ENCODE measurements at regions not wholly inside any gene's neighbourhood (a gene's known extent, or its start where the extent isn't known, plus 50 kb on each side); places are given as distances from the start of the nearest gene placed in this dataset.
A peak's percentile ranks its signal among the peaks of the same experiment; 100 is the strongest.
"Not testable (repeated sequence)": the region's sequence is repeated elsewhere in the genome, so short reads cannot be mapped to it uniquely, and the experiment has no call there.

DNA sequence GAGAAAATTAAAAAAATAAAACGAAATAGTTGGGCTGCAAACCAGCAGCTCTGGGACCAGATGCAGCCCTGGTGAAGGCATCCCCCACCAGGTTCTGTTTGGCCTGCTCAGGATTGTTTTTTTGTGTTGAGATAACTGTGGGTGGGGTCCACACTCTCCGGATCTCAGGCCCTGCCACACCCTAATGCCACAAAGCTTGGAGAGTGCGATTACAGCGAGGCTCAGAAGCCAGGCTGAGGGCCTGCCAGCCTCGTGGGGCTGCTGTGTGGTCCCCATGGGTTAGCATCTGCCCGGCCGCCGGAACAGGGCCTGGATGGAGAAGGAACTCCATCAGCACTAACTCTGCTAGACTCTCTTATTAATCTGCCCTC, 290.8 kb upstream of the PLGLB2 start:
- H3K36me3 ChIP-seq; H3K4me3 ChIP-seq; H3K9me3 ChIP-seq; intact Hi-C loops (cut with DNase I; ENCODE audit: low total_unique reads); DNase-seq; H3K27me3 ChIP-seq (replicated peaks in 1 of 7): not testable (repeated sequence)
- WGBS, 5 donors = 13 to 40% (median 22%) methylated on average over 1 to 3 of the region's 8 CpGs; no CpG with 5 or more reads in 2 of the 5 donors
- Histone ChIP-seq H3K4me1 (peaks cover 0 to 24% (median 6%) of the 10 kb centered on the region in 6 donors), H3K27ac (peak overlapping the region in 4 of 8 donors; percentile 82 to 87 (median 84))

GRCh38 chr2:87458938-87459337, 288.9 kb upstream of the PLGLB2 start:
- DNase-seq; H3K36me3 ChIP-seq; H3K4me3 ChIP-seq; H3K9me3 ChIP-seq; H3K27me3 ChIP-seq (replicated peaks in 1 of 7); intact Hi-C loops (cut with DNase I; ENCODE audit: low total_unique reads): not testable (repeated sequence)
- peaks cover 0 to 29% (median 5%) of the 10 kb centered on the region in 6 donors for H3K4me1 ChIP-seq
- H3K27ac ChIP-seq = peak overlapping the region in 4 of 8 donors; percentile 36 to 87 (median 71)
- no CpG with 5 or more reads among the region's 3 CpGs for WGBS, 5 donors

GRCh38 chr2:87460104-87460503, 287.8 kb upstream of the PLGLB2 start:
- H3K9me3 ChIP-seq; intact Hi-C loops (cut with DNase I; ENCODE audit: low total_unique reads); H3K4me3 ChIP-seq; DNase-seq; H3K36me3 ChIP-seq; H3K27me3 ChIP-seq (replicated peaks in 1 of 7): not testable (repeated sequence)
- 13 to 60% (median 35%) methylated on average over 1 of the region's 2 CpGs for WGBS, 5 donors
- peak overlapping the region in 2 of 8 donors; percentile 18 to 36 for H3K27ac ChIP-seq
- H3K4me1 ChIP-seq = peaks cover 0 to 26% (median 0%) of the 10 kb centered on the region in 6 donors

GRCh38 chr2:87460662-87461061, 287.2 kb upstream of the PLGLB2 start:
- DNase-seq; intact Hi-C loops (cut with DNase I; ENCODE audit: low total_unique reads); H3K9me3 ChIP-seq; H3K27me3 ChIP-seq (replicated peaks in 1 of 7); H3K36me3 ChIP-seq; H3K4me3 ChIP-seq: not testable (repeated sequence)
- no CpG with 5 or more reads among the region's 1 CpG for WGBS, 5 donors
- peaks cover 0 to 32% (median 0%) of the 10 kb centered on the region in 6 donors for H3K4me1 ChIP-seq
- H3K27ac ChIP-seq = peak overlapping the region in 2 of 8 donors; percentile 18 to 36

DNA sequence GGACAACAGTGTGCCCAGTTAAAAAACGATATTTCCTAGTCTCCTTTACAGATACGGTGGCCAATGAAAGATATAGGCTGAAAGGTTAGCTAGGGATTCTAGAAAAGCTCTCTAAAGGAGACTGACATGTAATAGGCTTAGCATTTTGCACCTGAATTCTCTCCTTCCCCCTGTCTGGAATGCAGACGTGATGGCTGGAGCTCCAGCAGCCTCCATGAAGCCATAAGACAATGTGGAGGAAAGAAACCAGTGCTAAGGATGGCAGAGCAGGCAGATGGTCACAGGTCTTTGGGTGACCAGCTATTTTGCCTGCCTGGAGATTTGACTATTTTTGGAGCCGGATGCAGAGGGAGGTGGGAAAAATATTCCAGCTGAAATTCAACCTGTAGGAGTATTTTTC, 286.2 kb upstream of the PLGLB2 start:
- H3K27me3 ChIP-seq (replicated peaks in 1 of 7); H3K9me3 ChIP-seq; H3K36me3 ChIP-seq; H3K4me3 ChIP-seq; H3K27ac ChIP-seq; DNase-seq; intact Hi-C loops (cut with DNase I; ENCODE audit: low total_unique reads): not testable (repeated sequence)
- 86 to 98% (median 90%) methylated on average over 3 to 4 of the region's 4 CpGs for WGBS, 5 donors
- H3K4me1 ChIP-seq = peaks cover 0 to 34% (median 2%) of the 10 kb centered on the region in 6 donors

DNA sequence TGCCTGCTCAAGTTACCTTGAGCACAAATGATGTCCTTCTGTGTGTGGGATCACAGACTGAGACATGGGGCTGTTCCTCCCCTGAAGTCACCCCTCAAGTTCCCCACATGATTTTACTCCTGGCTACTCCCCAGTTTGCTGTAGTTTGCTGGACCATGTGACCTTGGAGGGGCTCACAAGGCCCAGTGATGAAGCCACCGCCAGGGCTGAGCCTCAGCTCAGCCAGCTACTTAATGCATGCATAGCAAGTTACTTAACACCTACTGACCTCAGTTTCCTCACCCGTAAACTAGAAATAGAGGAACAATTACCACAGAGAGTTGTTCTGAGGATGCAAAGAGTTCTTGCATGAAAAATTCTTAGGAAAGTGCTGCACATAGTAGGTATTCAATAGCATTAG, 283.7 kb upstream of the PLGLB2 start:
- Histone ChIP-seq H3K4me1 (peaks cover 0 to 46% (median 9%) of the 10 kb centered on the region in 6 donors), H3K27ac (peak overlapping the region in 3 of 8 donors; percentile 45 to 64 (median 53))
- peak; percentile 82 for DNase-seq
- H3K27me3 ChIP-seq (replicated peaks in 1 of 7); intact Hi-C loops (cut with DNase I; ENCODE audit: low total_unique reads); H3K36me3 ChIP-seq; H3K4me3 ChIP-seq; H3K9me3 ChIP-seq: not testable (repeated sequence)
- 27 to 41% (median 37%) methylated on average over 2 of the region's 2 CpGs; no CpG with 5 or more reads in 2 of the 5 donors for WGBS, 5 donors

GRCh38 chr2:87465730-87466129, 282.2 kb upstream of the PLGLB2 start:
- H3K36me3 ChIP-seq; intact Hi-C loops (cut with DNase I; ENCODE audit: low total_unique reads); H3K27me3 ChIP-seq (replicated peaks in 1 of 7); DNase-seq; H3K4me3 ChIP-seq; H3K9me3 ChIP-seq: not testable (repeated sequence)
- Histone ChIP-seq H3K27ac (peak overlapping the region in 2 of 8 donors; percentile 10 to 40), H3K4me1 (peaks cover 0 to 57% (median 12%) of the 10 kb centered on the region in 6 donors)
- WGBS, 5 donors = 57 to 80% (median 62%) methylated on average over 1 to 2 of the region's 3 CpGs

DNA sequence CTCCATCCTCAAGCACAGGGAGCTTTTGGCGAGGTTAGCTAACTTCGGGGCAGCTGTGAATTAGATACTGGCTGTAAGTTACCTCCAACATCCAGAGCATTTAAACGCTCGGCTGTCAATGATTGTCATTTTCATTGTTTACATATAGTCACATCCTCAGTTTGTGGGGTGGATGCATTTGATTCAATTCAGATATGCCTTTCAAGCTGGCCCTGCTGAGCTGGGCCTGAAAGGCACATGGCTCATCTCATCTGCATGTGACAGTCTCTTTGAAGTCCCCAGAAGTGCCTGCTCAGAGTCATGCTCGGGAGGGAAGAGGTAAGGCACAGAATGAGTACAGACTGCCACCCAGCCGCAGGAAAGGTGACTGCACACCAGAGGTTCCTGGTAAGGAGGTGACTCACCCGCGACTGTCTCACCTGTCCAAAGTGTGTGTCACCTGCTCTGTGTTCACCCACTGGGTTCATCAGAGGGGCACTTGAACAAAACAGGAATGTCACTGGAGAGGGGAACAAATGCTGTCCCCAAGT, 281.2 kb upstream of the PLGLB2 start:
- WGBS, 5 donors = 67 to 78% (median 73%) methylated on average over 4 to 7 of the region's 8 CpGs
- intact Hi-C loops (cut with DNase I; ENCODE audit: low total_unique reads); H3K27me3 ChIP-seq (replicated peaks in 1 of 7); H3K9me3 ChIP-seq; H3K36me3 ChIP-seq; H3K4me3 ChIP-seq: not testable (repeated sequence)
- TF ChIP-seq, protein P1, sequence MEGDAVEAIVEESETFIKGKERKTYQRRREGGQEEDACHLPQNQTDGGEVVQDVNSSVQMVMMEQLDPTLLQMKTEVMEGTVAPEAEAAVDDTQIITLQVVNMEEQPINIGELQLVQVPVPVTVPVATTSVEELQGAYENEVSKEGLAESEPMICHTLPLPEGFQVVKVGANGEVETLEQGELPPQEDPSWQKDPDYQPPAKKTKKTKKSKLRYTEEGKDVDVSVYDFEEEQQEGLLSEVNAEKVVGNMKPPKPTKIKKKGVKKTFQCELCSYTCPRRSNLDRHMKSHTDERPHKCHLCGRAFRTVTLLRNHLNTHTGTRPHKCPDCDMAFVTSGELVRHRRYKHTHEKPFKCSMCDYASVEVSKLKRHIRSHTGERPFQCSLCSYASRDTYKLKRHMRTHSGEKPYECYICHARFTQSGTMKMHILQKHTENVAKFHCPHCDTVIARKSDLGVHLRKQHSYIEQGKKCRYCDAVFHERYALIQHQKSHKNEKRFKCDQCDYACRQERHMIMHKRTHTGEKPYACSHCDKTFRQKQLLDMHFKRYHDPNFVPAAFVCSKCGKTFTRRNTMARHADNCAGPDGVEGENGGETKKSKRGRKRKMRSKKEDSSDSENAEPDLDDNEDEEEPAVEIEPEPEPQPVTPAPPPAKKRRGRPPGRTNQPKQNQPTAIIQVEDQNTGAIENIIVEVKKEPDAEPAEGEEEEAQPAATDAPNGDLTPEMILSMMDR (IDR thresholded peaks at IDR 0.05 in 8 of 11, conservative IDR thresholded peaks at IDR 0.05 in 3 of 11) = peak in 4 of 11 experiments; percentile 31 to 39 (median 33)
- H3K4me1 ChIP-seq = peaks cover 0 to 64% (median 16%) of the 10 kb centered on the region in 6 donors
- peak; percentile 76 for DNase-seq
- peak overlapping the region in 3 of 8 donors; percentile 21 to 48 (median 22) for H3K27ac ChIP-seq

DNA sequence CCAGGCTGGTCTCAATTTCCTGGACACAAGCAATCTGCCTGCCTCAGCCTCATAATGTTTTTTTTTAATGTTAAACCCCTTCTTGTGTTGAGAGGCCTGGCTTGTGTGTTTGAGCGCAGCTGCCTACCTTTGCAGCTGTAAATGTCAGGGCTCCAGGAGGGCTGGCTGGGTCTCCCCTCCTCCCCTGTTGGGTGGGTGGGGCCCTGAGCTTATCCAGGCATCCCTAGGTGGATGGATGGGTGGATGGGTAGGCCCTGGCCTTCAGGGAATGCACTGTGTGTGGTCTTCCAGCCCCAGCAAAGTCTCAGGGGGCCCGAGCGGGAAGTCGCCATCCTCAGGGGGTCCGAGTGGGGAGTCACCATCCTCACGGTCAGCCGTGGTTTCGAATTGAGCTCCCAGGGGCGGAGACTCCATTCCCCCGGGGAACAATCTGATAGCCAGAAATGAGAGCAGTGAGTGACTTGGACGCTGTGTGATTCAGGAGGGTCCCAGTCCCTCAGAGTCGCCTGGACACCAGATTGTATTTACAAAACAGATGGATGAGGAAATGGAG, 279.4 kb upstream of the PLGLB2 start:
- peaks cover 0 to 62% (median 19%) of the 10 kb centered on the region in 6 donors for H3K4me1 ChIP-seq
- DNase-seq; H3K36me3 ChIP-seq; H3K9me3 ChIP-seq; H3K4me3 ChIP-seq; intact Hi-C loops (cut with DNase I; ENCODE audit: low total_unique reads); H3K27me3 ChIP-seq (replicated peaks in 1 of 7): not testable (repeated sequence)
- WGBS, 5 donors = 63 to 81% (median 75%) methylated on average over 9 to 11 of the region's 12 CpGs
- peak overlapping the region in 5 of 8 donors; percentile 7 to 78 (median 73) for H3K27ac ChIP-seq

Measured in spleen (tissue), 11 donors.